GM18870 (cell line): ENCODE measurements at regions not wholly inside any gene's neighbourhood (a gene's known extent, or its start where the extent isn't known, plus 50 kb on each side); places are given as distances from the start of the nearest gene placed in this dataset.
"Not testable (repeated sequence)": the region's sequence is repeated elsewhere in the genome, so short reads cannot be mapped to it uniquely, and the experiment has no call there.

ENCODE experiments used
- ATAC-seq: cut with Tn5 transposase; IDR thresholded peaks from one replicate; pipeline ENCODE4 v1.9.1; 2021; ENCODE audit warnings: moderate library complexity; ENCODE audit not compliant: unreplicated experiment

- no peak for ATAC-seq
These were observed 94.0 kb upstream of the TBL1X start for GRCh38 chrX:9370893-9371292.

GRCh38 chrX:9372866-9373265 is 92.0 kb upstream of the TBL1X start:
- ATAC-seq, result no peak

- no peak for ATAC-seq
These were observed 91.1 kb upstream of the TBL1X start for GRCh38 chrX:9373789-9374188.

- no peak for ATAC-seq
These were observed 90.3 kb upstream of the TBL1X start for GRCh38 chrX:9374555-9374954.

GRCh38 chrX:9376111-9376510 is 88.7 kb upstream of the TBL1X start:
- ATAC-seq, result no peak

GRCh38 chrX:9377216-9377615 is 87.6 kb upstream of the TBL1X start:
- ATAC-seq, result not testable (repeated sequence)

- no peak for ATAC-seq
These were observed 85.7 kb upstream of the TBL1X start for GRCh38 chrX:9378980-9379696.

GRCh38 chrX:9379697-9380551 is 84.9 kb upstream of the TBL1X start:
- ATAC-seq, result no peak

- no peak for ATAC-seq
These were observed 81.2 kb upstream of the TBL1X start for GRCh38 chrX:9383655-9384054.

GRCh38 chrX:9388450-9388849 is 76.4 kb upstream of the TBL1X start:
- no peak for ATAC-seq

GRCh38 chrX:9390121-9390520 is 74.7 kb upstream of the TBL1X start:
- no peak for ATAC-seq

GRCh38 chrX:9390693-9391368 is 74.0 kb upstream of the TBL1X start:
- ATAC-seq, result no peak

GRCh38 chrX:9392445-9392844 is 72.4 kb upstream of the TBL1X start:
- no peak for ATAC-seq

GRCh38 chrX:9393571-9393970 is 71.3 kb upstream of the TBL1X start:
- no peak for ATAC-seq

- ATAC-seq, result no peak
These were observed 70.6 kb upstream of the TBL1X start for GRCh38 chrX:9394212-9394611.

- ATAC-seq, result no peak
These were observed 67.9 kb upstream of the TBL1X start for GRCh38 chrX:9396930-9397329.

GRCh38 chrX:9401051-9401450 is 63.8 kb upstream of the TBL1X start:
- no peak for ATAC-seq

GRCh38 chrX:9403374-9403773 is 61.5 kb upstream of the TBL1X start:
- no peak for ATAC-seq

GRCh38 chrX:9405635-9406034 is 59.2 kb upstream of the TBL1X start:
- ATAC-seq, result not testable (repeated sequence)

- ATAC-seq, result not testable (repeated sequence)
These were observed 54.0 kb upstream of the TBL1X start for GRCh38 chrX:9410889-9411288.

GRCh38 chrX:9411682-9412081 is 53.2 kb upstream of the TBL1X start:
- not testable (repeated sequence) for ATAC-seq

- ATAC-seq, result no peak
These were observed 50.4 kb upstream of the TBL1X start for GRCh38 chrX:9414416-9414815.
